ENCODE measurements at regions not wholly inside any gene's neighbourhood (a gene's known extent, or its start where the extent isn't known, plus 50 kb on each side); places are given as distances from the start of the nearest gene placed in this dataset.

DNA sequence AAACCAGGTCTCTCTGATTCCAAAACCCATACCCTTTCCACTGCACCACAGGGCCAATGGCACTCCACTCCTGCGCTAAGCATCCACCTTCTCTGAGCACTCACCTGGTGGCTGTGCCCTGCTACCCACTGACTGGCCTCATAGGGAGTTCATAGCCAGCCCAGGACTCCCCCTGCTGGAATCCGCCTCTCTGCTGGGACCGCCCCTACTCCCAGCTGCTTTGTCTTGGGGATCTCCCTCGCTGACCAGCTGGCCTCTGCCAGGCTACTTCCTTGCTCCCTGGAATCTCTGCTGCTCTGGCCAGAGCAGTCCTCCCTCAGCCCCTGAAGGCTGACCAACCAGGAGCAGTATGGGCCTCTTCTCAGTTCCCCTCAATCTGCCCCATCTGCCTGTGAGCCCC is 129.7 kb downstream of the FAXC start:
- no peak for DNase-seq

DNA sequence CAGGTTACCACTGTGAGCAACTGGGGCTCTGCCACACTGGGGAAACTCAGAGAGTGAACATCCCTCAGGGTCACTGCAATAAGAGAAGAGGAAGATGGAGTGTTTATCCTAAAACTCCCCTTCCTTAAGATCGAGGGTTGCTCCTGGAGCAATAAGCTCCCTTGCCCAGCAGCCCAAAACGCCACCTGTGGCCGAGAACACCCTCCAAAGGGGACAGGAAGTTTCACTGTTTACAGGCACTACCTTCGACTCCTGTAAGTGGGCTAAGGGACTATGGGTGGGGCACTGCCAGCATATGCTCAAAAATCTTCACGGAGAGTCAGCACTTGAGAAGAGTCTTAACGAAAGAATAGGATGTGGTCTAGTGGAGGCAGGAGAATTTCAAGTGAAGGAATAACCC is 132.5 kb downstream of the FAXC start:
- no peak for DNase-seq

DNA sequence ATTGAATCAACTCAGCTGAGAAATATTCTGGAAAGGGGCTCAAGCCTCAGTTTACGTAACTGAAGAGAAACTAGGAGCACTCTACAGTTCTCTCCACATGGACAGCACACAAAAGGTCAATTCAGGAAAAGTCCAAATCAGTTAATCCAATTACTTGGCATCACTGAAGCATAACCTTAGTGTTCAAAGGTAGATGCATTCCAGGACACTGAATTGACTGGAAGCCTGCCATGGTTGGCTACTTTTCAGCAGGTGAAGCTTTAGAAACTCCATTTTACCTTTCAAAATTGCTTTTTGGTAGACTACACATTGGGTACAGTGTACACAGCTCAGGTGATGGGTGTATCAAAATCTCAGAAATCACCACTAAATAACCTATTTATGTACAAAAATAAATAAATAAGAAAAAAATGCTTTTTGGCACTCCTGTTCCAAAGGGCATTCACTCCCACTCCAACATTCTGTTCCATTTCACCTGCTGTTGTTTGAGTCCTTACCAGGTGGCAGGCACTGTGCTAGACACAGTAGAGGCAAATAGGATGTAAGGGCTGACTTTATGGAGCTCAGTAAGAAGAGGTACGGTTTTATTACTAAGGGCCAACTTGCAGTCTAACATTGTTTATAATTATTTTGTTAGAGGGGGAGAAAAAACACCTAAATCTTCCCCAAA is 153.4 kb downstream of the FAXC start:
- no peak for DNase-seq

DNA sequence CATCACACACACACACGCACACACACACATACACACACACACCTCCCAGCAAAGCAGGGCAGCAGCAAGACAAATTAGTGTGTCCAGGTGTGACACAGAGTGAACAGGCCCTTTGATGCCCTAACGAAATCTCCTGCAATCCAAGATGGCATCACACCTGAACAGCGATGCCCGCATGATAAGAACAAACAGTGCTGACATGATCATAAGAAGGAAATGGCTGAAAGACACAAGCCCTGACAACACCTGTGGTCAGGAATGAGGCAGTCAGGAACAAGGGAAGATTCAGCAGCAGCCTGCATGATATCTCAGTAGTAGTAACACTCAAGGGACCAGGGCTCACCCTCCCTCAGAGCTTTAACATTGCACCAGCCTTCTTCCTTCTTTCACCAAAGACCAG is 156.9 kb downstream of the FAXC start:
- DNase-seq = no peak

DNA sequence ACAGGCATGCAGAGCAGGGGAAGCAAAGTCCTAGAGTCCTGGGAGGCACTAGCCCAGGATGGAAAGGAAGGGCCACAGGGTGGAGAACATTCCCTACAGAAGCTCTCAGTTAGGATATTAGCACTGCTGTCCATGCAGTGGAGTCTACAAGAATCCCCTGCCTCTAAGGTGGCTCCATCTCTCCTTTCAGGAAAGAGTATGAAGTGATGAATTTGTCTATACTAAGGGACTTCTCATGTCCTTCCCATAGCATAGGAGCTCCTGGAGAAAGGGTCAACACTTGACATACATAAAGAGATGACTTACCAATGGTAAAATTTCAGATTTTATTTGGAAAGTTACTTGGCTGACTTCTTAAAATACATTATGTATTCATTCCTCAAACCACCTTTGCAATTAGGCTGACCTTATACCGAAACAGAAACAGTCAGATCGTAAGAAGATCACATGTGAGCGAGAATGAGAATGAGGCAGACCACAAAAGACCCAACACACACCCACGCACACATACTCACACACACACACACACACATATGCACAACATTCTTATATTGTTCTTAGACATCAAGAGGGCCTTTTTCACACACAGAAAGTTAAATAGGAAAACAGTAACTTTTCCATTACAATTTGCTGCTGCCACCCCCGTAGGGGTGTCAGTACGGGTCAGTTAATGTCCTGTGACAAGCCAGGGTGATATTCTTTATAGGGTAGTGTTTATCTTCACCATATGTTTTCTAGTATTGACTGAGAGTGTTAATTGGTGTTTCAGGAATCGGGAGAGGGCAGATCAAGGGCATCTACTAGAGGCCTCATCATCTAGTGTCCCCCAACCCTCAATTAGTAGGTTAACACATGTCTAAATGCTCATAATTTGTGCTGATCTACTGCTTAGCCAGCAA is 159.4 kb downstream of the FAXC start:
- no peak for DNase-seq

DNA sequence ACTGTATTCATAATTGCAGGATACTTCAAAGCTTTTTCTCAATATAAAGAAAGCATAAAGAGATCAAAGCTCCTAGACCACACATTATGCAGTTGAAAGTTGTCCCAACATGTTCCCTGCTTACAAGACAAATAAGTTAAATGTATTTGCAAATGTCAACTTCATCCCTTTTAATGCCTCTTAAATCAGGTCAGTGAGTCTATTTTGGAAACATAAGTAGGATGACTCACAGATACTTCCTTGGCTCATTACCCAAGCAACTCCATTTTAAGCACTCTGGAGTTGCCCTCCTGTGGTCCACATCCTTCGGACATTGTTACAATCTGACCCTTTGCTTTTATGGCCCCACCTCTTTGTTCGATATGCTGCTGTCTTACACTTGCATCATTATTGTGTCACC is 162.0 kb downstream of the FAXC start:
- no peak for DNase-seq

DNA sequence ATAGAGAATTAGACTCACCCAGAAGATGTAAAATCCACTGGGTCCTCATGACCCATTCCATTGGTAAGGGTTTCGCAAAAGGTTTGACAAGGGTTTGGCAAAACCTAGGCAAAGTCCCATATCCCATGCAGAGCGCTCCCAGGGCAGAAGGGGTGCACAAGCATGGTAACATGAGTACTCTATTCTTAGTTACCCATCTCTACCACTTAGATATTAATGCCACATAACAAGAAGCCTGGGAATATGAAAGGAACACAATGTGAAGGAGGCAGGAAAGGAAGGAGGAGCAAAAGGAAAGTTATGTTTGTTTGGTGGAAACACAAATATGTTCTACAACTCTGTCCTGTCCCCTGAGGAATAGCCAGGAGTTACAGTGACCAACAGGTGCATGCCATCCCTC is 163.1 kb downstream of the FAXC start:
- no peak for DNase-seq

DNA sequence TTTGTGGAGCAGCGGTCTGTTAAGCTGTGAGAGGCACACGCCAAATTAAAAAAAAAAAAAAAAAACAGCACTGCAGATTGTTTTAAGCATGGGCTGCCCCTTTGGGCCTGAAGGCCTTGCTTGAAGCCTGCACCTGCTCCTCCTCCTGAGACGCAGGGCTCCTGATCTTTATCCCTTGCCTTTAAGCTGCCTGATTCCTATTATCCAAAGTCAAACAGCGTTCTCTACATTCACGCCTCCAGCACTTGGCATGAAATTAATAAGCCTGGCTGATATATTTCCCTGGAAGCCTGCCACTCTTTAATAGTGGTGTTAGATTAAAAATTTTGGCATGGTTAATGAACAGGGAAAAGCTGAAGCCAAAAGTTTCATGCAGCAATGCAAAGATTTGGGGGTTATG is 163.9 kb downstream of the FAXC start:
- DNase-seq = no peak

DNA sequence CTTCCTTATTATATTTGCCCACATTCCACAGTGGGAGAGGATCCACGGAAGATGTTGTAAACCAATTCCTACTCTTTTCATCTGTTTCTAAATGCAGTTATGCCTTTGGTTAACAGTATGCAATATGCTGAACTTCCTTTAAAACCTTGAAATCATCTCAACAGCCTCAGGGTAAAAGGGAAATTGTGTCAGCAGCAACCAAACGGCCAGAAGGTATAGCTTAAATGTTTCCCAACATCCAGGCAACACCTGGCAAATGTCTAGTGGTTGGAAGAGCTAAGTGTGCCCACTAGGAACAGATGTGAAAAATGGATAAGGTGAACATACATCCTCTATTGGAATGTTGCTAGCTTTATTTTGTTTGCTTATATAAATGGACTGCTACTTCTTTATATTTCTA is 164.8 kb downstream of the FAXC start:
- no peak for DNase-seq

DNA sequence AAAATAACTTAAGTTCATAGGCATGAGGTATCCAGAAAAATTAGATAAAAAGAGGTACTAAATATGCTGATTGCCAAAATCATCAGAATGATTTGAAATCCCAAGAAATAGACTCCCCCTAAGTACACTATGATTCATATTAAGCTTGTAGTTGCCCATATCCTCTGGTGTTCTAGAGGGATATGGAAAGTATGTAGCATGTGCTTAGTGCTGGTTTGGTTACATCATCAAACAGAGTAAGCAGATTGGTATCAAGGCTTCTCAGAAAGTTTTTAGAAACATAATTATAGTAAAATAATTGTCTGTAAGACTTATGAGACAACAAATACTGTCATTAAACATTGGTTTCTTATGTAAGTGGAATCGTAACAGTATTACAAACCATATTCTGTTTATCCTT is 166.4 kb downstream of the FAXC start:
- no peak for DNase-seq

DNA sequence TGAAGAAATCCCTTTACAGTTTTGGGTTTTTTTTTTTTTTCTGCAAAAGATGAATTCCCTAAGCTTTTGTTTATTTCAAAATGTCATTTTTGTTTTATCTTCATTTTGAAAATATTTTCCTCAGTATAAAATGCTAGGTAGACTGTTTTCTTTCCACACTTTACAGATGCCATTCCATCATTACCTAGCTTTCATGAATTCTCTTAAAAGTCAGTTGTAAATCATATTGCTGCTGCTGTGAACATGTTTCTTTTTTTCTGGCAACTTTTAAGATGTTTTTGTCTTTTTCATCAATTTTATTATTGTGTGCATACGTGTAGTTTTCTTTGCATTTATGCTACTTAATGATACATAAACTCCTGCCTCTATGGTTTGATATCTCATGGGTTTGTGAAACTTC is 168.3 kb downstream of the FAXC start:
- DNase-seq = no peak

DNA sequence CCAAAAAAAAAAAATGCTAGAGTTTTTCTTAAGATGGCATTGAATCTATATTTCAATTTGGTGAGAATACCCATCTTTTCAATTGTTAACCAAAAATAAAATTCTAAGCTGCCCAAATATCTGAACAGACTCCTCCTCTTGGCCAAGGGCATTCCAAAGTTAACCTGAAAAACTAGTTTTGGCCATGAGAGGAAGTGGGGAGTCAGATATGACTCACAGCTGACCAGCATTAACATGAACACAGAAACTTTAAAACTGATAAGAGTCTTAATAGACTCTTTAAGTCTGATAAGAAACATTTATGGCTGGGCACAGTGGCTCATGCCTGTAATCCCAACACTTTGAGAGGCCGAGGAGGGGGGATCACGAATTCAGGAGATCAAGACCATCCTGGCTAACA is 171.3 kb downstream of the FAXC start:
- DNase-seq = no peak

DNA sequence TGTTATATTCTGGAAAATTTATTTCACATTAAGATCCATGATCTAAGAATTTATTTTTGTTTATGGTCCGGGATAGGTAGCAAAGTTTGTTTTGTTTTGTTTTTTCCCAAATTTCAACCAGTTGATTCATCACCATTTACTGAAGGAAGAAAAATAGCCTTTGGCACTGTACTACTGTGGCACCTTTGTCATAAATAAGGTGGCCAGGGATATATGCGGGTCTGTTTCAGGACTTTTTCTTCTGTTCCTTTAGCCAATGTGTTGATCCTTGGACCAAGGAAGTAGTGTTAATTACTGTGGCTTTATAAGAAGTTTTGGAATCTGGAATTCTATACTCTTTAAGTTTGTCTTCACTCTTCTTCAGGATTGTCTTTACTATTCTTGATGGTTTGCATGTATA is 171.7 kb downstream of the FAXC start:
- DNase-seq = no peak

DNA sequence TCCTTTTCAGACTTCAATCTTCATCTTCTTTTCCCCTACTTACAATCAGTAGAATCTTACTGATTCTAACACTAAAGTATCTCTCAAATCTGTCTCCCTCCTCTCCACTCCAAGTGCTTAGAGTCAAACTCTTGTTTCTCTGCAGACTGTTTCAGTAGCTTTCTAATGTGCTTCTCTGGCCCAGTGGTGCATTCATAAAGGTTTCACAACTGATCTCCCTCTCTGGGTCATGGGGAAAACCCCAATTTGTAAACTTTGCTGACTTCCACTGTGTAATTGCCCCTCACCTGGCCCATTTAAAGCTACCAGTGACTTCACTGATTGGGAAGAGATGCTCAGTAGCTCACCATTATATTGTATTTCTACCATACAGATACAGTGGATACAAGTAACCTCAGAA is 183.6 kb downstream of the FAXC start:
- no peak for DNase-seq

DNA sequence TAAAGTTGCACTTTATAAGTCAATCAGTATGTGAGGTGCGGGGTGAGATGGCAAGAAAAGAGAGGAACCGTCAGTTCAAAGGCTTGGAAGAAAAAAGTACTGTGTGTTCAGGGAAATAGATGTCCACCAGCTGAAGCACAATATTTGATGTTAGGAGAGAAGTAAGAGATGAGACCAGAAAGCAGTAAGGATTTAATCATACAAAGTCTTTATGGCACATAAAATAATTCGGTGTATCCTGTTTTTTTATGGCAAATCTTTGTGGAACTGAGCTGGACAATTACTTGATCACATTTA is 197.2 kb downstream of the FAXC start:
- no peak for DNase-seq

DNA sequence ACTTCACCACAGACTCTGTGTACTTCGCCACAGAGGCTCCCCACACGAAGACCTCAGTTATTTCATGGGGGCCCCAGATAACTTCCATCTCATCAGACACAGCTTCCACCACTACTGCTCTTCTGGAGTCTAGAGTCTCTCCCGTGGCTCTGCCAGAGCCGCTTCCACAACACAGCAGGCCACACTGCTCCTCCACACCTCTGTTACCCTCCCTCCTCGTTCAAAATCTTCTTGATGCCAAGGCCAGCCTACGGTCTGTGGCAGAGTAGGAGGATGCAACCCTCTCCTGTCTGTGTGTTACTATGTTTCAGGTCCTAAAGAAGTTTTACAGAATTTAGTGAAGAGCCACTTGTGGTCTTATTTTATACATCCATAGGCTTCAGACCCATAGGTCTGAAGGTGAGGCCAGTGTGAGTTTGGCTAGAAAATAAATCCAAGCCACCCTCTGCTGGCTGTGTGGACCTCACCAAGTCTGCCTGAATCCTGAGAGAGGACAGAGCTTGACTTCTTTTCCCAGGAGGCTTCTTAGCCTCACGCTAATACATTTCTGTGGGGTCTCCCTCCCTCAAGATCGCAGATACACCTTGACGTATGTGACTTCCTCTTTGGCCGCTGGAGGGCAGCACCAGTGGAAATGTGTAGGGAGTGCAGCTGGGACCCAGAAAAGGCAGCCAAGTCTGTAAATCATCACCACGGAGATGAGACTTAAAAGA is 197.7 kb downstream of the FAXC start:
- peak in 1 of 3 donors; percentile 9 for DNase-seq

DNA sequence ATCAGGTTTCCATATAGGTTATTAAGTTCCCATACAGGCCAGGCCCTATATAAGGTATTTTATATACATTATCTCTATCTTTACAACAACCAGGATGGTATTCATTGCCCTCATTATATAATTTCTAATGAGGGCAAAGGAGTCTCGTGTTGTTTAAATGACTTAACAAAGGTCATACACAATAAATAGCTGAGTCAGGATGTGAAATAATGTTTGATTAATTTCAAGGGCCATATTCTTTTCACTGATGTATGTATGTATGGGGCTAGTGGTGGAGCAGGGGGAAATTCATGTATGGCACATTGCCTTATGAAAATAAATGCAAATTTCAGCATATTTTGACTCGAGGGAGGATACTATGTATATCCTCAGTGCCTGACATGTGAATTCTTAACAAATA is 200.7 kb downstream of the FAXC start:
- DNase-seq = no peak

DNA sequence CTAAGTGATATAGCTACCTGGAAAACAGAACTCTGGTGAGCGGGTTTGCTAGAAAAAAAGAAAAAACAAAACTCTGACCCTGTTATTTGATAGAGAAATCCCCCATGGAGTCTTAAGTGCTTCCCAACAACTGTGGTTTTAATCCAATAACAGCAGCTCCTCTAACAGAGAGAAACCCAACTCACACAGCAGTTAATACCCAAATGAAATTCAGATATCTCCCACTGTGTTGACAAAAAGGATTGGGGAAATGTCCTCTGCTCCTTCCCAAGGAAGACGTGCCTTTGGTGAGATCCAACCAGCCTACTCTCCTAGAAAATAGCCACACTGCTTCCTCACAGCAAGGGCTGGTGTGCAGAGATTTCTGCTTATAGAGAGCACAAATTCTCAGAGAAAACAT is 200.4 kb upstream of the FBXL4 start:
- DNase-seq = no peak

DNA sequence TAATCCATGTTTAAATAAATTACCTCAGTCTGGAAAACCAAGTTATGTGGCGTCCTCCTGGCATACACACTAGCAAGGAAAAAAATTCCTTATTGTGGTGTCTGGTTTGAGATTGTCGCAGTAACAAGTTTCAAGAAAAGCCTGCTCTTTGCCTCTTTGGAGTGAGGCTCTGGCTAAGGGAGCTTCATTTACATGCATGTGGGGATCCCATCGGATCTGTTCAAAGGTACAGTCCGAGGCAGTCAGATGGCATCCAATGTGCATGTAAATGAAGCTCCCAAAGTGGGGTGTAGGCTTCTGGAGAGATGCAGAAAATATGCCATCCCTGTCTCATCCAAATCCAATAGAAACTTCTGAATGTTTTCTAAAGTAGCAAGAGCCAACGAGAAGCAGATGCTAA is 199.5 kb upstream of the FBXL4 start:
- no peak for DNase-seq

DNA sequence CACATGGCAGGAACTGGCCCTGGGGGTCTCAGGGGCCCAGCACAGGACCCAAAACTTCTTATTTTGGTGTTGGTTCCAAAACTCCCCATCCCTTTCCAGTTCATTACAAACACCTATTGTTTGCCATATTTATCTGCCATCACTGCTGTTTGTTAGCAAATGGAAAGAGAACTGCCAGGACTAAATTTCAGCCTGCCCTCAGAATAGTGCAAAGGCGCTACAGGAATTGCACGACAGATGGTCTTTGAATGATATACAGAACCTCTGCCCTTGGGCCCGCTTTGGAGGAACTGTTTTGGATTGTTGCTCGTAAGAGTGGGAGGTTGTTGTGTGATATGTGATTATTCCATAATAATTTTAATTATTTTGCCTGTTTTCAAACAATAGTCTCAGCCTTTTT is 199.0 kb upstream of the FBXL4 start:
- no peak for DNase-seq

DNA sequence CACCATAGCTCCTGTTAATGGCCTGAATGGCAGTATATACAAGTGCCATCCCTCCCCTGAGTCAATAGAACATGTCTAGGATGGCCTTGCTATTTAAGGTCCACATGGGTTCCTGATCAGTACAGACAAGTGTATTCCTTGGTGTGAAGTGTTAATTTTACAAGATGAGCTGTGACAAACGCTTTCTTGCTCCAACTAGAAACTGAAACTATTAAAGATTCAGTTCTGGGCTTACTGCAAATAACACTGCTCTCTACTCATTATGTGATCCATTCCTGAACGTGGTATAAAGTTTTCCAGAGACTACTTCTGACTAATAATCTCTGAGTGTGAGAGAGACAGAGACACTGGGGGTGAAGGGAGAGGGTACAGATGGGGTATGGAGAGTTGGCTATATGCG is 198.0 kb upstream of the FBXL4 start:
- DNase-seq = no peak

DNA sequence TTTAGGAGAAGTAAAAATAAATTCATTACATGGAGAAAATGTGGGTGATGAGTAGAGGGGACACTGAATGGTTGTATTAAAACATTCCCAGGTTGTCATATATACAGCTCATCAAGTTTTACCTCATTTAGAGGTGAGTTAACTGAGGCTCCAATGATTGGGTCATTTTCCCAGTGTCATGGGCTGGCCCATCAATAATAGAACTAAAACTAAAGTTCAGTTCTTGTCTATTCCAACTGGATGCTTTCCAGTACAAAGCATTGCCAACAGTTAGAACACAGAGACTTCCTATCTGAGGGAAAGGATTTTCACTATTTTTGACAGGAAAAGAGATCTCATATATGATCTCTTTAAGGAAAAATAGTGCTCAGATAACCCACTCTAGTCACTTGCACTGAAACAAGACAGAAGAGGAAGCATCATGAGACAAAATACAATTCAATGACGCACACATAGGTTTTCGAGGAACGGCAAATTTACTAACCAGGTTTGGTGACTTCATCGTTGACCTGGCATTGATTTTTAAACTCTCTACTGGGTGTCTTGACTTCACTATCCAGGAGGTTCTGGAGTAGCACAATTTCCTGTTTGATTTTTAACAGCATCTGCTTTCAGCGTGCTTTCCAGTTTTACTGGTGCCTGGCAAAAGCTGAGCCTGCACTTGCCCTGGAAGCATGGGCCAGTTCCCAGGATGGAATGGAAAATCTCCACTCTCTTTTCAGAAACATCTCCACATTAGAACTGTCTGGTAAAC is 195.5 kb upstream of the FBXL4 start:
- no peak for DNase-seq
